ENCODE measurements at regions not wholly inside any gene's neighbourhood (a gene's known extent, or its start where the extent isn't known, plus 50 kb on each side); places are given as distances from the start of the nearest gene placed in this dataset.

- TF ChIP-seq POLR2A (IDR thresholded peaks at IDR 0.05) (no peak), CTCF (IDR thresholded peaks at IDR 0.05) (no peak)
- no peak overlapping the region for H3K27ac ChIP-seq
- no peak overlapping the region for H3K4me3 ChIP-seq
- intact Hi-C loops (cut with DNase I; ENCODE audit: low total_unique reads): no loop called here
- DNase-seq: no peak
- H3K27me3 ChIP-seq: no peaks in the 10 kb centered on the region
- no peaks in the 10 kb centered on the region for H3K9me3 ChIP-seq
- H3K36me3 ChIP-seq (ENCODE audit: low read depth, missing control alignments): no peaks in the 10 kb centered on the region
- no peaks in the 10 kb centered on the region for H3K4me1 ChIP-seq
Observed at GRCh38 chr13:59166174-59166573, 997.6 kb downstream of the DIAPH3 start.

DNA sequence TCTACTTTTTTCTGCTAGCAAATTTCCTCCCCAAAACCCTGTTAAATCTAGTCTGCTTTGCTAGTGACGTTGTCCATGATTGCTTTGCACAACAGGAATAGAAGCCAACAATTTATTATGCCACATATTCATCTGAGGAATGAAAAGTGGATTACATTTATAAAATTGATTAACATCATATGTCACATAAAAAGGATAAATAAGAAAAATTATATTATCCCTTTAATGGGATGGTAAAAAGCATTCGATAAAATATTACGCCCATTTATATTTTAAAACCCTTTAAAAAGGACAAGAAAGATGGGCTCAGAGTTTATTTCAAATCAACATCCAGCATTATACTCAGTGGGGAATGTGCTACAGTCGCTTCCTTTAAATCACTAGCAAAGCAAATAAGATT lies 991.7 kb downstream of the DIAPH3 start:
- no peaks in the 10 kb centered on the region for H3K9me3 ChIP-seq
- 67 to 74% methylated on average over 4 of the region's 4 CpGs for WGBS, 2 donors
- TF ChIP-seq CTCF (IDR thresholded peaks at IDR 0.05): no peak
- TF ChIP-seq POLR2A (IDR thresholded peaks at IDR 0.05): no peak

DNA sequence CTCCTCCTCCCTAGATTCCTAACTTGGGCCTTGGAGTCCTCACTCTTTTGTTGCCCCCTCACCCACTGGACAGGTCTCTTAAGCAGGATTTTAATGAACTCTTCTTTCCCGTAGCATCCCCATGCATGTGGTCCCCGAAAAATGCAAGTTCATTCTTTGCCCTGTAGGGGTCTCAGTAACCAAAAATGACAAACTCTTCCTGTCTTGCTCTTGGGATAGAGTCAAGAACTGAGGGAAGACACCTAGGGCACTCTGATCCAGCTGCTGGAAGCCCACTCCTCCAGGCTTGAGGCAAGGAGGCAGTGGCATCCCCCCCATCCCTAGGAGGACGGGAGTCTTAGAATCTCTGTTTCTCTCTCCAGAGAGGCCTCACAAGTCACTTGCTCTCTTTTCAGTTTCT lies 987.0 kb downstream of the DIAPH3 start:
- Histone ChIP-seq H3K36me3 (ENCODE audit: low read depth, missing control alignments) (no peaks in the 10 kb centered on the region), H3K4me1 (no peaks in the 10 kb centered on the region), H3K27me3 (no peaks in the 10 kb centered on the region), H3K4me3 (no peak overlapping the region), H3K9me3 (no peaks in the 10 kb centered on the region), H3K27ac (no peak overlapping the region)
- intact Hi-C loops (cut with DNase I; ENCODE audit: low total_unique reads): no loop called here
- no peak for DNase-seq
- TF ChIP-seq POLR2A (IDR thresholded peaks at IDR 0.05) (no peak), CTCF (IDR thresholded peaks at IDR 0.05) (peak in 1 of 3 experiments; percentile 16)
- 88 to 98% methylated on average over 3 of the region's 3 CpGs for WGBS, 2 donors

More for the DNA sequence above, 991.7 kb downstream of the DIAPH3 start:
- H3K4me3 ChIP-seq: no peak overlapping the region
- DNase-seq: no peak
- H3K4me1 ChIP-seq: no peaks in the 10 kb centered on the region
- no peak overlapping the region for H3K27ac ChIP-seq
- no peaks in the 10 kb centered on the region for H3K27me3 ChIP-seq
- H3K36me3 ChIP-seq (ENCODE audit: low read depth, missing control alignments): no peaks in the 10 kb centered on the region
- intact Hi-C loops (cut with DNase I; ENCODE audit: low total_unique reads): no loop called here

GRCh38 chr13:59178344-59178743 lies 985.4 kb downstream of the DIAPH3 start:
- H3K4me3 ChIP-seq: no peak overlapping the region
- no peaks in the 10 kb centered on the region for H3K4me1 ChIP-seq
- no peaks in the 10 kb centered on the region for H3K27me3 ChIP-seq
- no peaks in the 10 kb centered on the region for H3K9me3 ChIP-seq
- DNase-seq: no peak
- intact Hi-C loops (cut with DNase I; ENCODE audit: low total_unique reads): no loop called here
- TF ChIP-seq CTCF (IDR thresholded peaks at IDR 0.05) (no peak), POLR2A (IDR thresholded peaks at IDR 0.05) (no peak)
- 79 to 80% methylated on average over 2 of the region's 2 CpGs for WGBS, 2 donors
- H3K27ac ChIP-seq: no peak overlapping the region
- H3K36me3 ChIP-seq (ENCODE audit: low read depth, missing control alignments): no peaks in the 10 kb centered on the region

DNA sequence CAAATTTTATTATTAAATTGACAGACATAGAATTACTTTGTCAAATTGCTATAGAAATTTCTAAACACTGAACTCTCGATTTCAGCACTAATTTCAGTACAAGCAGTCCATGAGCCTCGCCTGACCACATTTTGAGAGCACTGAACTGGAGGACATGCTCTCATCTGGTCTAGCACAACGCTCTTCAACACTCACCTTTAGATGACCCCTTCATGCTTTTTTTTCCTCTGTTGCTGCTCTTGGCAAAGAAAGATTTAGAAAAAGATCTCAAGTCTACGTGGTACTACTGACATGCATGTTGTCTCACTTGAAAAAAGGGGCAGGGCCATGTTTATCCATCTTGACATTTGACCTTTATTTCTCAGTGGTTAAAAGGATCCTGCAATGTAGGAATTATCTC lies 981.5 kb downstream of the DIAPH3 start:
- Histone ChIP-seq H3K27me3 (no peaks in the 10 kb centered on the region), H3K4me1 (no peaks in the 10 kb centered on the region), H3K36me3 (ENCODE audit: low read depth, missing control alignments) (no peaks in the 10 kb centered on the region), H3K27ac (no peak overlapping the region), H3K4me3 (no peak overlapping the region), H3K9me3 (no peaks in the 10 kb centered on the region)
- WGBS, 2 donors: 65% methylated on average over 4 of the region's 4 CpGs
- intact Hi-C loops (cut with DNase I; ENCODE audit: low total_unique reads): no loop called here
- no peak for DNase-seq
- TF ChIP-seq POLR2A (IDR thresholded peaks at IDR 0.05) (no peak), CTCF (IDR thresholded peaks at IDR 0.05) (no peak)
